ENCODE measurements at regions not wholly inside any gene's neighbourhood (a gene's known extent, or its start where the extent isn't known, plus 50 kb on each side); places are given as distances from the start of the nearest gene placed in this dataset.

DNA sequence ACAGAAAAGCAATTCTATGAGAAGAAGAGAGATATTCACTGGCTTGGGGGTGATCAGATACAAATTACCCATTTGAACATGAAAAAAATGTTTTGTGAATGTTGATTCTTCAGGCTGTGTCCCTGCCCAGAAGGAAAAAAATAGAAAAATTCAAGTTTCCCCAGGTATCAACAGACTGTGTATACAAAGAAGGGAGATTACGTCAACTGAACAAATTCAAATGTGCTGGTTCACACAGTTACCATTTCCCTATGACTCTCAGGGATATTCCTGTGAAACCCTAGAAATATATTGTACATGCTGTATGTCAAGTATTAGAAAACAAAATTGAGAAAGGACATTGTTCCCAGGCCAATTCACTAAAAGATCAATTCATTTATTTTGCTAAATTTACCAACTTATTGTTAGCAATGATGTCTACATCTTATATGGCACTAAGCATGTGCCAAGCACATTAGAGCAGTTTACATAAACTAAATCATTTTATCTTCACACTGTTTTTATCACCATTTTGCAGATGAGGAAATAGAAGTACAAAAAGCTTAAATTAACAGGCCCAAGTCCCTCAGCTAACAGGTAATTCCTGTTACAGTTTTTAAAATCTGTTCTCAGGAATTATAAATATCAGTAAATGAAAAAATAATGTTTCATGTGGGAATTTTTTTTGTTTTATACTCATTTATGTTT lies 306.7 kb upstream of the ROBO2 start:
- no peaks in the 10 kb centered on the region for H3K9me3 ChIP-seq (ENCODE audit: control insufficient read depth, insufficient read depth, low read length)
- TF ChIP-seq CTCF (IDR thresholded peaks at IDR 0.05; ENCODE audit: low read depth, low read length): no peak
- no peak overlapping the region for H3K27ac ChIP-seq (ENCODE audit: low read depth, low read length)
- CTCF ChIA-PET: no interaction called here
- no peak for DNase-seq (ENCODE audit: low read depth, low spot score)
- POLR2A ChIA-PET: no interaction called here
- no peaks in the 10 kb centered on the region for H3K27me3 ChIP-seq (ENCODE audit: control insufficient read depth, insufficient read depth, low read length)
- H3K4me3 ChIP-seq (ENCODE audit: low read depth, low read length): no peak overlapping the region

- POLR2A ChIA-PET: no interaction called here
- no peaks in the 10 kb centered on the region for H3K9me3 ChIP-seq (ENCODE audit: control insufficient read depth, insufficient read depth, low read length)
- H3K4me3 ChIP-seq (ENCODE audit: low read depth, low read length): no peak overlapping the region
- no peak for TF ChIP-seq CTCF (IDR thresholded peaks at IDR 0.05; ENCODE audit: low read depth, low read length)
- CTCF ChIA-PET: interaction anchor here (0.6 kb wide), 2 partner anchors 309 to 592 kb away, joined by 3 to 6 read pairs; no protein-coding TSS in a partner anchor
- H3K27me3 ChIP-seq (ENCODE audit: control insufficient read depth, insufficient read depth, low read length): no peaks in the 10 kb centered on the region
- no peak overlapping the region for H3K27ac ChIP-seq (ENCODE audit: low read depth, low read length)
- DNase-seq (ENCODE audit: low read depth, low spot score): no peak
These were observed 304.7 kb upstream of the ROBO2 start for GRCh38 chr3:76735152-76735551.

GRCh38 chr3:76753599-76753998 lies 286.3 kb upstream of the ROBO2 start:
- Histone ChIP-seq H3K27ac (ENCODE audit: low read depth, low read length) (no peak overlapping the region), H3K4me3 (ENCODE audit: low read depth, low read length) (no peak overlapping the region), H3K9me3 (ENCODE audit: control insufficient read depth, insufficient read depth, low read length) (no peaks in the 10 kb centered on the region), H3K27me3 (ENCODE audit: control insufficient read depth, insufficient read depth, low read length) (no peaks in the 10 kb centered on the region)
- peak; percentile 62 for TF ChIP-seq CTCF (IDR thresholded peaks at IDR 0.05; ENCODE audit: low read depth, low read length)
- ChIA-PET CTCF (interaction anchor here (0.6 to 2.8 kb wide), 10 partner anchors 9 to 567 kb away, joined by 3 to 12 read pairs (median 4); no protein-coding TSS in a partner anchor), POLR2A (no interaction called here)
- DNase-seq (ENCODE audit: low read depth, low spot score): no peak

DNA sequence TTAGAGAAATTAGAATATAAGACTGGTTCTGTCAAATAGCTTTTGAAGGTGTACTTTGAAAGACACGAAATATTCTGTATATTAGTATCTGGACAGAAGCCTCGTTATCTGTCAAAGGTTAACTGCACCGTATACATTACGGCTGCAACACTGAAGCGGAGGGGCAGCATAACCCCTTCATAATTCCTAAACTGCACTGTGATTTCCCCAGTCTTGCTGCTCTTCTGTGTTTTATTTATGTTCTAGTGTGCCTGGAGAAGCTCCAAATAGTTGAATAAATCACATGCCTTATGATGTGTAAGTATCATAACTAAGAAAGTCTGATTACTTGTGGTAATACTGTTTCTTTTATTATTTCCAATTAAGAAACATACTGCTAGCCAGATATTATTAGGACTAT lies 285.7 kb upstream of the ROBO2 start:
- POLR2A ChIA-PET: no interaction called here
- H3K27me3 ChIP-seq (ENCODE audit: control insufficient read depth, insufficient read depth, low read length): no peaks in the 10 kb centered on the region
- CTCF ChIA-PET: interaction anchor here (0.7 to 2.8 kb wide), 12 partner anchors 8 to 567 kb away, joined by 3 to 12 read pairs (median 4); no protein-coding TSS in a partner anchor
- no peaks in the 10 kb centered on the region for H3K9me3 ChIP-seq (ENCODE audit: control insufficient read depth, insufficient read depth, low read length)
- no peak overlapping the region for H3K27ac ChIP-seq (ENCODE audit: low read depth, low read length)
- no peak for DNase-seq (ENCODE audit: low read depth, low spot score)
- no peak overlapping the region for H3K4me3 ChIP-seq (ENCODE audit: low read depth, low read length)
- TF ChIP-seq CTCF (IDR thresholded peaks at IDR 0.05; ENCODE audit: low read depth, low read length): no peak

GRCh38 chr3:76756577-76756976 lies 283.3 kb upstream of the ROBO2 start:
- no peak for TF ChIP-seq CTCF (IDR thresholded peaks at IDR 0.05; ENCODE audit: low read depth, low read length)
- Histone ChIP-seq H3K9me3 (ENCODE audit: control insufficient read depth, insufficient read depth, low read length) (no peaks in the 10 kb centered on the region), H3K27me3 (ENCODE audit: control insufficient read depth, insufficient read depth, low read length) (no peaks in the 10 kb centered on the region), H3K27ac (ENCODE audit: low read depth, low read length) (no peak overlapping the region), H3K4me3 (ENCODE audit: low read depth, low read length) (no peak overlapping the region)
- CTCF ChIA-PET: no interaction called here
- POLR2A ChIA-PET: no interaction called here
- DNase-seq (ENCODE audit: low read depth, low spot score): no peak
